ENCODE measurements at regions not wholly inside any gene's neighbourhood (a gene's known extent, or its start where the extent isn't known, plus 50 kb on each side); places are given as distances from the start of the nearest gene placed in this dataset.

DNA sequence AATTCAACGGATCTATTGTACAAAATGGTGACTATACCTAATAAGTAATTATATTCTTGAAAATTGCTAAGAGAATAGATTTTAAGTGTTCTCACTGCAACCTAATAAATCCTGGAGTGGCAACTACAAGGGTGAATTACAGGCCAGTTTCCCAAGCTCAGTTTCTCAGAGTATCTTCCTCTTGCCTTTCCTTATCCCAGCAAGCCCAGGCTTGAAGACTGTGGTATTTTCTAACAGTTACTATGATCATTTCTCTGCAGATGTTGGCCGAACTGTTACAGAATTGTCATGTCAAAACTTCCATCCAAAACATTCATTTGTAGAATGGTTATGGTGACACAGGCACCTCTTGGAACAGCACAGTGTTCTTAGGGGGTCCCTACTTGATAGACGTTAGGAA lies 138.1 kb upstream of the PTCHD4 start:
- H3K27me3 Mint-ChIP-seq (ENCODE audit: low read depth), result peaks cover 3% of the 10 kb centered on the region
- H3K36me3 Mint-ChIP-seq (ENCODE audit: low read depth), result no peaks in the 10 kb centered on the region
- no peaks in the 10 kb centered on the region for H3K9me3 Mint-ChIP-seq (ENCODE audit: low read depth)
- no peak overlapping the region for H3K4me3 Mint-ChIP-seq (ENCODE audit: unreplicated experiment)
- TF ChIP-seq, protein P1, sequence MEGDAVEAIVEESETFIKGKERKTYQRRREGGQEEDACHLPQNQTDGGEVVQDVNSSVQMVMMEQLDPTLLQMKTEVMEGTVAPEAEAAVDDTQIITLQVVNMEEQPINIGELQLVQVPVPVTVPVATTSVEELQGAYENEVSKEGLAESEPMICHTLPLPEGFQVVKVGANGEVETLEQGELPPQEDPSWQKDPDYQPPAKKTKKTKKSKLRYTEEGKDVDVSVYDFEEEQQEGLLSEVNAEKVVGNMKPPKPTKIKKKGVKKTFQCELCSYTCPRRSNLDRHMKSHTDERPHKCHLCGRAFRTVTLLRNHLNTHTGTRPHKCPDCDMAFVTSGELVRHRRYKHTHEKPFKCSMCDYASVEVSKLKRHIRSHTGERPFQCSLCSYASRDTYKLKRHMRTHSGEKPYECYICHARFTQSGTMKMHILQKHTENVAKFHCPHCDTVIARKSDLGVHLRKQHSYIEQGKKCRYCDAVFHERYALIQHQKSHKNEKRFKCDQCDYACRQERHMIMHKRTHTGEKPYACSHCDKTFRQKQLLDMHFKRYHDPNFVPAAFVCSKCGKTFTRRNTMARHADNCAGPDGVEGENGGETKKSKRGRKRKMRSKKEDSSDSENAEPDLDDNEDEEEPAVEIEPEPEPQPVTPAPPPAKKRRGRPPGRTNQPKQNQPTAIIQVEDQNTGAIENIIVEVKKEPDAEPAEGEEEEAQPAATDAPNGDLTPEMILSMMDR (IDR thresholded peaks at IDR 0.05), result no peak
- no peak overlapping the region for H3K27ac Mint-ChIP-seq (ENCODE audit: unreplicated experiment)
- no peak for DNase-seq (ENCODE audit: low spot score)
- no peaks in the 10 kb centered on the region for H3K4me1 Mint-ChIP-seq (ENCODE audit: low read depth)

GRCh38 chr6:48243071-48243470 lies 132.1 kb upstream of the PTCHD4 start:
- Mint-ChIP-seq H3K4me3 (ENCODE audit: unreplicated experiment) (no peak overlapping the region), H3K4me1 (ENCODE audit: low read depth) (no peaks in the 10 kb centered on the region), H3K36me3 (ENCODE audit: low read depth) (no peaks in the 10 kb centered on the region), H3K9me3 (ENCODE audit: low read depth) (no peaks in the 10 kb centered on the region), H3K27ac (ENCODE audit: unreplicated experiment) (no peak overlapping the region), H3K27me3 (ENCODE audit: low read depth) (no peaks in the 10 kb centered on the region)
- TF ChIP-seq, protein P1 (IDR thresholded peaks at IDR 0.05), result no peak
- DNase-seq (ENCODE audit: low spot score), result no peak

DNA sequence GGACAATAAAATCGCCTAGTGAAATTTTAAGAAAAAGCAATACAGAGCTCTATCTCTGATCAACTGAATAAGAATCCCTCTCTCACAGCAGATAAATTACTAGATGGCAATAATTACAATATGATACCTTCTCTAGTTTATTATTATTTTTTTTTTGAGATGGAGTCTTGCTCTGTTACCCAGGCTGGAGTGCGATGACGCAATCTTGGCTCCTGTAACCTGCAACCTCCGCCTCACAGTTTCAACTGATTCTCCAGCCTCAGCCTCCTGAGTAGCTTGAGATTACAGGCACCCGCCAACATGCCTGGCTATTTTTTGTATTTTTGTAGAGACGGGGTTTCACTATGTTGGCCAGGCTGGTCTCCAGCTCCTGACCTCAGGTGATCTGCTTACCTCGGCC lies 129.3 kb upstream of the PTCHD4 start:
- Mint-ChIP-seq H3K27me3 (ENCODE audit: low read depth) (no peaks in the 10 kb centered on the region), H3K4me3 (ENCODE audit: unreplicated experiment) (no peak overlapping the region), H3K9me3 (ENCODE audit: low read depth) (peaks cover 26% of the 10 kb centered on the region), H3K27ac (ENCODE audit: unreplicated experiment) (no peak overlapping the region), H3K4me1 (ENCODE audit: low read depth) (no peaks in the 10 kb centered on the region), H3K36me3 (ENCODE audit: low read depth) (no peaks in the 10 kb centered on the region)
- no peak for DNase-seq (ENCODE audit: low spot score)
- TF ChIP-seq, protein P1 (IDR thresholded peaks at IDR 0.05), result no peak

DNA sequence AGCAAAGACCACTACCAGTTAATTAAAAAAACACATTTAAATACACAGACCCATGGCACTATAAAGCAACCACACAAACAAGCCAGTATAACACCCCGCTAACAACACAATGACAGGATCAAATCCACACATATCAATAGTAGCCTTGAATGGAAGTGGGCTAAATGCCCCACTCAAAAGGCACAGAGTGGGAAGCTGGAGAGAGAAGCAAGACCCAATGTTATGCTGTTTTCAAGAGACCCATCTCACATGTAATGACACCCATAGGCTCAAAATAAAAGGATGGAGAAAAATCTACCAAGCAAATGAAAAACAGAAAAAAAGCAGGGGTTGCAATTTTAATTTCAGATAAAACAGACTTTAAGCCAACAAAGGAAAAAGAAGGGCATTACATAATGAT lies 125.4 kb upstream of the PTCHD4 start:
- H3K36me3 Mint-ChIP-seq (ENCODE audit: low read depth), result no peaks in the 10 kb centered on the region

GRCh38 chr6:48233063-48233462 lies 122.1 kb upstream of the PTCHD4 start:
- TF ChIP-seq, protein P1 (IDR thresholded peaks at IDR 0.05), result no peak
- H3K4me3 Mint-ChIP-seq (ENCODE audit: unreplicated experiment), result no peak overlapping the region
- H3K27ac Mint-ChIP-seq (ENCODE audit: unreplicated experiment), result no peak overlapping the region
- no peaks in the 10 kb centered on the region for H3K27me3 Mint-ChIP-seq (ENCODE audit: low read depth)
- no peaks in the 10 kb centered on the region for H3K4me1 Mint-ChIP-seq (ENCODE audit: low read depth)
- no peak for DNase-seq (ENCODE audit: low spot score)
- peaks cover 32% of the 10 kb centered on the region for H3K9me3 Mint-ChIP-seq (ENCODE audit: low read depth)
- no peaks in the 10 kb centered on the region for H3K36me3 Mint-ChIP-seq (ENCODE audit: low read depth)

More for the DNA sequence above, 125.4 kb upstream of the PTCHD4 start:
- H3K27ac Mint-ChIP-seq (ENCODE audit: unreplicated experiment), result no peak overlapping the region
- TF ChIP-seq, protein P1 (IDR thresholded peaks at IDR 0.05), result no peak
- no peaks in the 10 kb centered on the region for H3K27me3 Mint-ChIP-seq (ENCODE audit: low read depth)
- no peak overlapping the region for H3K4me3 Mint-ChIP-seq (ENCODE audit: unreplicated experiment)
- no peak for DNase-seq (ENCODE audit: low spot score)
- H3K9me3 Mint-ChIP-seq (ENCODE audit: low read depth), result peaks cover 32% of the 10 kb centered on the region
- H3K4me1 Mint-ChIP-seq (ENCODE audit: low read depth), result no peaks in the 10 kb centered on the region

Measured in chondrocyte (in vitro differentiated cells).